Mononuclear cell (primary cell): ENCODE measurements at regions not wholly inside any gene's neighbourhood (a gene's known extent, or its start where the extent isn't known, plus 50 kb on each side); places are given as distances from the start of the nearest gene placed in this dataset.

Experiments used
- H3K27me3 ChIP-seq: 2 replicates; pipeline ENCODE4 v1.6.0; 2011; ENCODE audit warnings: low read length, control low read depth; ENCODE audit not compliant: insufficient read depth
- H3K4me1 ChIP-seq: 2 replicates; pipeline ENCODE4 v1.5.1; 2011; ENCODE audit warnings: mild to moderate bottlenecking, low read length, control low read depth; ENCODE audit not compliant: insufficient read depth
- H3K4me3 ChIP-seq: 2 replicates; pipeline ENCODE4 v1.5.1; 2011; ENCODE audit warnings: mild to moderate bottlenecking, low read length, moderate library complexity
- H3K9me3 ChIP-seq: 2 replicates; pipeline ENCODE4 v1.5.1; 2011; ENCODE audit warnings: low read depth, mild to moderate bottlenecking, control low read depth, low read length

DNA sequence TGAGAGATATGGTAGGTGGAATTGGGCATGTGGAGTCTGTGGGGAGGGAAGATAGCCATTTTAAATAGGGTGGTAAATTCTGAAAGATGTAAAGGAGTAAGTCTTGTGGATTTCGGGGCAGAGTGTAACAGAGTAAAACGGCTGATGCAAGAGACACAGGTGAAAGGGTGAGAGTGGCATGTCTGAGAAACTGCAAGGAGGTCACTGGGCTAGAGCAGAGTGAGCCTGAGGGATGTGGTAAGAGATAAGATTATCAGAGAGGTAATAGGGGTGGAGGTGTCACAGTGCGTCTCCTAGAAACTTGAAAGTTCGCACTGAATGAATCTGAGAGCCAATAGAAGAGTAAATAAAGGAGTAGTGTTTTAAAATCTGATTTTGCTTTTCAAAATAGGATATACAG is 308.1 kb downstream of the EPM2A start:
- Histone ChIP-seq H3K9me3 (peaks cover 6% of the 10 kb centered on the region), H3K27me3 (no peaks in the 10 kb centered on the region), H3K4me3 (no peak overlapping the region), H3K4me1 (no peaks in the 10 kb centered on the region)

DNA sequence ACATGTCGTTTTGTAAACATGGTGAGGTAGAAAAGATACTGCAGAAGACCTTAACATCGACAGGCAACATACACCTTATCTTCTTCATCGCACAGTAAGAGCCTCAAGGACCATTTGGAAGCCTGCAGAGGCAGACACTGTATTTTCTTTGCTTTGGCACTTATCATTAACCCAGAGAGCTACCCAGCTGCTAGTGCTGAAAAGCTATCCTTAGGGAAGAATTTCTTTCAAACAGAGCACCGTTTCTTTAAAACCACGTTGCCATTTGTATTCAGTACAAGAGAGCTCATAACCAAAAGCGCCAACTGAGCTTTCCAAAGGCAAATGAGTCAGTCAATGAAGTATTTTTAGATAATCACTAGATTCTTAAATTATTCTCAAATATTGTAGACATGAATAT is 306.6 kb downstream of the EPM2A start:
- Histone ChIP-seq H3K27me3 (no peaks in the 10 kb centered on the region), H3K9me3 (peaks cover 2% of the 10 kb centered on the region), H3K4me3 (no peak overlapping the region), H3K4me1 (no peaks in the 10 kb centered on the region)

GRCh38 chr6:145442110-145442509 is 293.2 kb downstream of the EPM2A start:
- peaks cover 17% of the 10 kb centered on the region for H3K9me3 ChIP-seq

DNA sequence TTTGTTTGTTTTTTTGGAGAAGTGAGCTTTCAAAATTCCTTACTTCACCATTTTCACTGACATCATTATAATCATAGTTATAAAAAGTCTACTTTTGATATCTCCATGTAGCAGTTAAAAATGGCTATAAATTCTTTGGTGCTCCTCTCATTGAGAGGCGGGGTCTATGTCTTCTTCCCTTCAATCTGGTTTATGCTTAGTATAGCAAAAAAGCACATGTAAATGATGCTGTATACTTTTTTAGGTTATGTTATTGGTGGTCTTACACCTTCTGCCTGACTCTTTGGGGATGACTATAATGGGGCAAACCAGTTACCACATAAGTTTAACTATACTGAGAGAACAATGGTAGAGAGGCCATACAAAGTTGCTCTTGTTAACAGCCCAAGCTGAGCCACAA is 289.6 kb downstream of the EPM2A start:
- Histone ChIP-seq H3K4me1 (no peaks in the 10 kb centered on the region), H3K9me3 (peaks cover 17% of the 10 kb centered on the region), H3K4me3 (no peak overlapping the region), H3K27me3 (no peaks in the 10 kb centered on the region)

More at GRCh38 chr6:145442110-145442509, 293.2 kb downstream of the EPM2A start:
- no peaks in the 10 kb centered on the region for H3K4me1 ChIP-seq
- no peak overlapping the region for H3K4me3 ChIP-seq
- H3K27me3 ChIP-seq: no peaks in the 10 kb centered on the region

DNA sequence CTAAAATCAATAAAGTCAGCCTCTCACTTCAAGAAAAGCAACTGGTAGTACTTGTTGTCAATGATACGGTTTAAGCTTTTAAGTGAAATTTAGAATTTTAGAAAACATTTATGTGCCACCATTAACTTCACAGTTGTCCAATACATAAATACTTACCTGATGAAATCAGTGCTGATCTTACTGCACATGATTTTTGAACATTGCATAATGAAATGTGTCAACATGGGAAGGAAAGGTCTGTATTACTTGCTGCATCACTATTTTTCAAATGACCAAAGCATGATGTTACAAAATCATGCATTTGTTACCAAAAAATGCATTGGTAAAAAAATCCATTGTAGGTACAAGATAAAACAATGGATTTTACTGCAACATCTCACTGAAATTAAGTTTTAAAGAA is 284.3 kb downstream of the EPM2A start:
- H3K27me3 ChIP-seq: no peaks in the 10 kb centered on the region
- H3K4me3 ChIP-seq: no peak overlapping the region
- no peaks in the 10 kb centered on the region for H3K4me1 ChIP-seq
- H3K9me3 ChIP-seq: no peaks in the 10 kb centered on the region

- no peaks in the 10 kb centered on the region for H3K4me1 ChIP-seq
- no peaks in the 10 kb centered on the region for H3K27me3 ChIP-seq
- no peak overlapping the region for H3K4me3 ChIP-seq
- no peaks in the 10 kb centered on the region for H3K9me3 ChIP-seq
Observed at GRCh38 chr6:145453376-145453775, 281.9 kb downstream of the EPM2A start.

DNA sequence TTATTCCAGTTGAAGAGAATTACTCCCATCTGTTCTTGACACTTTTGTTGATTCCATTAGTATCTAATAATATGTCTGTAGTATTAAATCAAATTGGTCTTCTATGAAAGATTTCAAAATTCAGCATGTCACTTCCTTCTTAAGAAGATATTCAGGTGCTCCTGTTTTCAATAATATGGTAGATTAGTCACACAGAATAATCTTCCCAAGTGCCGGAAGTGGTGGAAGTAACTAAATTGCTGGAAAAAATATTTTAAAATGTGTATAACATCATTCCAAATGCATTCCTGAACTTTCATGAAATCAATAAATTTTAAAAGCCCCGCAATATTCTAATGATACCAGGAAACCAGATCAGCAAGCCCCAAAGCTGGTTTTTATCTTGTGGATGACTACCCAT is 281.3 kb downstream of the EPM2A start:
- no peaks in the 10 kb centered on the region for H3K4me1 ChIP-seq
- no peaks in the 10 kb centered on the region for H3K9me3 ChIP-seq

GRCh38 chr6:145457556-145457955 is 277.8 kb downstream of the EPM2A start:
- H3K27me3 ChIP-seq: no peaks in the 10 kb centered on the region
- H3K4me3 ChIP-seq: no peak overlapping the region
- no peaks in the 10 kb centered on the region for H3K4me1 ChIP-seq
- no peaks in the 10 kb centered on the region for H3K9me3 ChIP-seq

More for the DNA sequence above, 281.3 kb downstream of the EPM2A start:
- Histone ChIP-seq H3K27me3 (no peaks in the 10 kb centered on the region), H3K4me3 (no peak overlapping the region)

DNA sequence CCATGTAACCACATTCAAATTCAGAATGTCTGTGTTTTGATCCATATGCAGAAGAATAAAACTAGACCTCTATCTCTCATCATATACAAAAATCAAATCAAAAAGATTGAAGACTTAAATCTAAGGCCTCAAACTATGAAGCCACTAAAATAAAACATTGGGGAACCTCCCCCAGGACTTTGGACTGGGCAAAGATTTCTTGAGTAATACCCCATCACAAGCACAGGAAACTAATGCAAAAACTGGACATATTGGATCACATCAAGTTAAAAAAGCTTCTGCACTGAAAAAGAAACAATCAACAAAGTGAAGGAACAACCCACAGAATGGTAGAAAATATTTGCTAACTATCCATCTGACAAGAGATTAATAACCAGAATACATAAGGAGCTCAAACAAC is 266.8 kb downstream of the EPM2A start:
- Histone ChIP-seq H3K4me1 (no peaks in the 10 kb centered on the region), H3K9me3 (peaks cover 13% of the 10 kb centered on the region), H3K27me3 (no peaks in the 10 kb centered on the region), H3K4me3 (no peak overlapping the region)

DNA sequence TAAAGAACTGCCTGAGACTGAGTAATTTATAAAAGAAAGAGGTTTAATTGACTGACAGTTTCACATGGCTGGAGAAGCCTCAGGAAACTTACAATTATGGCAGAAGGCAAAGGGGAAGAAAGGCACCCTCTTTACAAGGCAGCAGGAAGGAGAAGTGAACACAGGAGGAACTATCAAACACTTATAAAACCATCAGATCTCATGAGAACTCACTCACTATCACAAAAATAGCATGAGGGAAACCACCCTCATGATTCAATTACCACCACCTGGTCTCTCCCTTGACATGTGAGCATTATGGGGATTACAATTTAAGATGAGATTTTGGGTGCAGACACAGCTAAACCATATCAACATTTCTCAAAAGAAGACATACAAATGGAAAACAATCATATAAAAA is 266.3 kb downstream of the EPM2A start:
- no peaks in the 10 kb centered on the region for H3K27me3 ChIP-seq
- H3K9me3 ChIP-seq: peaks cover 13% of the 10 kb centered on the region
- no peaks in the 10 kb centered on the region for H3K4me1 ChIP-seq

GRCh38 chr6:145475794-145476396 is 259.4 kb downstream of the EPM2A start:
- H3K27me3 ChIP-seq: no peaks in the 10 kb centered on the region
- H3K4me1 ChIP-seq: no peaks in the 10 kb centered on the region
- H3K9me3 ChIP-seq: peaks cover 24% of the 10 kb centered on the region
- H3K4me3 ChIP-seq: no peak overlapping the region

More for the DNA sequence above, 266.3 kb downstream of the EPM2A start:
- no peak overlapping the region for H3K4me3 ChIP-seq

- Histone ChIP-seq H3K9me3 (peaks cover 18% of the 10 kb centered on the region), H3K27me3 (no peaks in the 10 kb centered on the region), H3K4me3 (no peak overlapping the region), H3K4me1 (no peaks in the 10 kb centered on the region)
Observed at GRCh38 chr6:145480024-145480423, 255.3 kb downstream of the EPM2A start.

GRCh38 chr6:145483191-145483996 is 251.9 kb downstream of the EPM2A start:
- Histone ChIP-seq H3K4me3 (no peak overlapping the region), H3K9me3 (no peaks in the 10 kb centered on the region)

GRCh38 chr6:145485288-145485687 is 250.0 kb downstream of the EPM2A start:
- Histone ChIP-seq H3K4me3 (no peak overlapping the region), H3K9me3 (no peaks in the 10 kb centered on the region), H3K27me3 (no peaks in the 10 kb centered on the region), H3K4me1 (no peaks in the 10 kb centered on the region)

More at GRCh38 chr6:145483191-145483996, 251.9 kb downstream of the EPM2A start:
- H3K27me3 ChIP-seq: no peaks in the 10 kb centered on the region
- H3K4me1 ChIP-seq: no peaks in the 10 kb centered on the region

GRCh38 chr6:145486306-145486705 is 249.0 kb downstream of the EPM2A start:
- H3K4me1 ChIP-seq: no peaks in the 10 kb centered on the region
- H3K27me3 ChIP-seq: no peaks in the 10 kb centered on the region

GRCh38 chr6:145489583-145489982 is 245.7 kb downstream of the EPM2A start:
- Histone ChIP-seq H3K4me1 (no peaks in the 10 kb centered on the region), H3K4me3 (no peak overlapping the region), H3K9me3 (no peaks in the 10 kb centered on the region), H3K27me3 (no peaks in the 10 kb centered on the region)

More at GRCh38 chr6:145486306-145486705, 249.0 kb downstream of the EPM2A start:
- Histone ChIP-seq H3K9me3 (no peaks in the 10 kb centered on the region), H3K4me3 (no peak overlapping the region)
